NT2/D1 (cell line): ENCODE measurements at regions not wholly inside any gene's neighbourhood (a gene's known extent, or its start where the extent isn't known, plus 50 kb on each side); places are given as distances from the start of the nearest gene placed in this dataset.

Source experiments
- SUZ12 ChIP-seq: IDR thresholded peaks from 2 replicates; pipeline ENCODE4 v1.6.1; 2011; ENCODE audit not compliant: insufficient read length, insufficient read depth; ENCODE audit errors: extremely low read depth
- YY1 ChIP-seq: IDR thresholded peaks from 2 replicates; pipeline ENCODE4 v1.6.1; 2011; ENCODE audit not compliant: insufficient read length, insufficient read depth
- ZNF274 ChIP-seq: IDR thresholded peaks from 2 replicates; pipeline ENCODE4 v1.6.1; 2011; ENCODE audit warnings: mild to moderate bottlenecking, low read depth, low read length

DNA sequence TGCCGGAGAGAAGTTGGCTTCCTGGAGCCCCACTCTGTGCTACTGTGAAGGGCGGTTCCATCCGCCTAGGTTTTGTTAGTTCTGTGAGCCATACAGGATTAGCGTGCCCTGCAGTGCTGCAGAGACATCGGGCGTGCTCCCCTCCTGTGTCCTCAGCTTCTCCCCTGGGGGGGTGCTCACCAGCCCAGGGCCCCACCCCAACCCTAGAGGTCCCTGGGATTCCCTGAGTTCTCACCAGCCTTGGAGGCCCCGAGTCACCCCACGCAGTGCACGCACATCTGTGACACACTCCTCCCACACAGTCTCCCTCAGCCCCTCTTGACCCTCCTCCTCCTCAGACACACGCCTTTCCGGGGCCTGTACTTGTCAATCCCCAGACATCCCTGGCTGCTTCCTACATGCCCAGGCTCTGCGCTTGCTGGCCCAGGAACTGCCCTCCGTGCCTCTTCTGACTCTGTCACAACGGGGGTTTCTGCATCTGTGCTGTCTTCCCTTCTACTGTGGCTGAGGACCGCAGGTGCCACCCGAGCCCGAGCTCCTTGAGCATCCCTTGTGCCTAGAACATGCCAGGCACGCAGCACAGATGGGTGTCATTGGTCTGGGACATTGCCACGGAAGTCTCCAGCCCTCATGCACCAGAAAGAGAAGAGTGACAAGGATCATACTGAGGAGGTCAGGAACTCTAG is 123.2 kb upstream of the RPS6KA2 start:
- TF ChIP-seq SUZ12: no peak
- TF ChIP-seq ZNF274: no peak
- no peak for TF ChIP-seq YY1
